ENCODE measurements at regions not wholly inside any gene's neighbourhood (a gene's known extent, or its start where the extent isn't known, plus 50 kb on each side); places are given as distances from the start of the nearest gene placed in this dataset.

- Mint-ChIP-seq H3K27ac (no peak overlapping the region), H3K27me3 (no peaks in the 10 kb centered on the region), H3K4me1 (no peaks in the 10 kb centered on the region), H3K4me3 (no peak overlapping the region), H3K9me3 (ENCODE audit: insufficient read depth) (no peaks in the 10 kb centered on the region)
- ChIA-PET POLR2A (no interaction called here), CTCF (no interaction called here)
- DNase-seq: no peak
- no peak for ATAC-seq (ENCODE audit: low read depth)
- H3K9ac ChIP-seq (ENCODE audit: low read length): no peak overlapping the region
- no peaks in the 10 kb centered on the region for H3K36me3 ChIP-seq (replicated peaks in 1 of 2; ENCODE audit: control extremely low read depth in 1 of 2, control insufficient read depth in 1 of 2, extremely low read depth in 1 of 2, insufficient read depth in 2 of 2, low read length in 1 of 2)
- H2AFZ ChIP-seq (ENCODE audit: insufficient read depth, low read depth, low read length, poor library complexity, severe bottlenecking): no peak overlapping the region
- H4K20me1 ChIP-seq (ENCODE audit: control insufficient read depth, insufficient read depth, low read length, poor library complexity, severe bottlenecking): no peaks in the 10 kb centered on the region
- no peak overlapping the region for H3K27ac ChIP-seq (ENCODE audit: low read length in 2 of 2)
- no peaks in the 10 kb centered on the region for H3K79me2 ChIP-seq (ENCODE audit: control insufficient read depth, insufficient read depth, low read length)
- no peaks in the 10 kb centered on the region for H3K4me1 ChIP-seq (ENCODE audit: control insufficient read depth in 2 of 2, insufficient read depth in 2 of 2, low read length in 2 of 2)
- no CpG with 5 or more reads among the region's 1 CpG for WGBS (ENCODE audit: insufficient coverage)
- H3K4me2 ChIP-seq (replicated peaks; ENCODE audit: low read depth, low read length, poor library complexity, severe bottlenecking): no peak overlapping the region
- no peak overlapping the region for H3K4me3 ChIP-seq (ENCODE audit: control extremely low read depth in 1 of 5, extremely low read depth in 1 of 5, insufficient read depth in 1 of 5, low read depth in 2 of 5, low read length in 4 of 5)
- H3K27me3 ChIP-seq (replicated peaks in 1 of 4; ENCODE audit: control extremely low read depth in 1 of 4, control insufficient read depth in 3 of 4, insufficient read depth in 4 of 4, low read length in 3 of 4): no peaks in the 10 kb centered on the region
- TF ChIP-seq EZH2 (IDR thresholded peaks at IDR 0.05; ENCODE audit: borderline replicate concordance, insufficient read depth, low read depth, low read length, poor library complexity, severe bottlenecking) (no peak), CTCF (IDR thresholded peaks at IDR 0.05) (no peak)
- no peaks in the 10 kb centered on the region for H3K9me3 ChIP-seq (ENCODE audit: control extremely low read depth in 1 of 3, control insufficient read depth in 2 of 3, insufficient read depth in 1 of 3, low read length in 2 of 3)
- intact Hi-C loops (cut with micrococcal nuclease): no loop called here
Observed at GRCh38 chr5:91730026-91730425, 346.9 kb upstream of the ARRDC3 start.

GRCh38 chr5:91727463-91727862 lies 344.3 kb upstream of the ARRDC3 start:
- intact Hi-C loops (cut with micrococcal nuclease): no loop called here

More at GRCh38 chr5:91727463-91727862, 344.3 kb upstream of the ARRDC3 start:
- H3K9ac ChIP-seq (ENCODE audit: low read length): no peak overlapping the region
- Mint-ChIP-seq H3K4me3 (no peak overlapping the region), H3K27me3 (no peaks in the 10 kb centered on the region), H3K9me3 (ENCODE audit: insufficient read depth) (no peaks in the 10 kb centered on the region), H3K27ac (no peak overlapping the region), H3K4me1 (no peaks in the 10 kb centered on the region)
- H3K9me3 ChIP-seq (ENCODE audit: control extremely low read depth in 1 of 3, control insufficient read depth in 2 of 3, insufficient read depth in 1 of 3, low read length in 2 of 3): no peaks in the 10 kb centered on the region
- TF ChIP-seq CTCF (IDR thresholded peaks at IDR 0.05) (no peak), EZH2 (IDR thresholded peaks at IDR 0.05; ENCODE audit: borderline replicate concordance, insufficient read depth, low read depth, low read length, poor library complexity, severe bottlenecking) (no peak)
- ATAC-seq (ENCODE audit: low read depth) (no peak), DNase-seq (no peak)
- H3K4me2 ChIP-seq (replicated peaks; ENCODE audit: low read depth, low read length, poor library complexity, severe bottlenecking): no peak overlapping the region
- WGBS (ENCODE audit: insufficient coverage): 50% methylated on average over 1 of the region's 1 CpG
- ChIA-PET CTCF (no interaction called here), POLR2A (no interaction called here)
- no peaks in the 10 kb centered on the region for H3K36me3 ChIP-seq (replicated peaks in 1 of 2; ENCODE audit: control extremely low read depth in 1 of 2, control insufficient read depth in 1 of 2, extremely low read depth in 1 of 2, insufficient read depth in 2 of 2, low read length in 1 of 2)
- H3K27me3 ChIP-seq (replicated peaks in 1 of 4; ENCODE audit: control extremely low read depth in 1 of 4, control insufficient read depth in 3 of 4, insufficient read depth in 4 of 4, low read length in 3 of 4): no peaks in the 10 kb centered on the region
- no peaks in the 10 kb centered on the region for H3K4me1 ChIP-seq (ENCODE audit: control insufficient read depth in 2 of 2, insufficient read depth in 2 of 2, low read length in 2 of 2)
- no peak overlapping the region for H2AFZ ChIP-seq (ENCODE audit: insufficient read depth, low read depth, low read length, poor library complexity, severe bottlenecking)
- H3K27ac ChIP-seq (ENCODE audit: low read length in 2 of 2): no peak overlapping the region
- no peaks in the 10 kb centered on the region for H4K20me1 ChIP-seq (ENCODE audit: control insufficient read depth, insufficient read depth, low read length, poor library complexity, severe bottlenecking)
- no peak overlapping the region for H3K4me3 ChIP-seq (ENCODE audit: control extremely low read depth in 1 of 5, extremely low read depth in 1 of 5, insufficient read depth in 1 of 5, low read depth in 2 of 5, low read length in 4 of 5)
- no peaks in the 10 kb centered on the region for H3K79me2 ChIP-seq (ENCODE audit: control insufficient read depth, insufficient read depth, low read length)

All from B cell (primary cell).